GM21717 (cell line): ENCODE measurements at regions not wholly inside any gene's neighbourhood (a gene's known extent, or its start where the extent isn't known, plus 50 kb on each side); places are given as distances from the start of the nearest gene placed in this dataset.
"Not testable (repeated sequence)": the region's sequence is repeated elsewhere in the genome, so short reads cannot be mapped to it uniquely, and the experiment has no call there.

Experiments
- ATAC-seq: cut with Tn5 transposase; IDR thresholded peaks from one replicate; pipeline ENCODE4 v1.9.1; 2021; ENCODE audit warnings: mild to moderate bottlenecking, moderate library complexity; ENCODE audit not compliant: unreplicated experiment

DNA sequence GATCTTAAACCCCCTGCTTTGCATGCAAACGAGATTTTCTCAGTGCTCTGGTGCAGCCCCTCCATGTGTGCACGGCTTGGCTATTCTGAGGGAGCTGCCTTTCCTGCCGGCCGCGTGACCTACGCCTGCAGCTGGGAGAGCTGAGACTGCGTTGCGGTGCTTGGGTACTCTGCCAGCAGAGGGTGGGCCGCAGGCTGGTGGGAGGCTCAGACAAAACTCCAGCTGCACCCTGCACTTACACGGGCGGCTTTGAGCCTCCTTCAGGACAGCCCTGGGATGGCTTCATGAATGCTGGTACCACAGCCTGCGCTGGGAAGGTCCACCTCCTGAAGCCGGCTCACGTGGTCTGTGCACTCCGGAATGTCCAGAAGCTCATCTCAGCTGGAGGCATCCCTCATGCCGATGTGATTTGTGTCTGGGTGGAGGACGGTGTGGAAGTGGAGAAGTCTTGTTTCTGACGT lies 223.7 kb downstream of the DLL1 start:
- no peak for ATAC-seq

DNA sequence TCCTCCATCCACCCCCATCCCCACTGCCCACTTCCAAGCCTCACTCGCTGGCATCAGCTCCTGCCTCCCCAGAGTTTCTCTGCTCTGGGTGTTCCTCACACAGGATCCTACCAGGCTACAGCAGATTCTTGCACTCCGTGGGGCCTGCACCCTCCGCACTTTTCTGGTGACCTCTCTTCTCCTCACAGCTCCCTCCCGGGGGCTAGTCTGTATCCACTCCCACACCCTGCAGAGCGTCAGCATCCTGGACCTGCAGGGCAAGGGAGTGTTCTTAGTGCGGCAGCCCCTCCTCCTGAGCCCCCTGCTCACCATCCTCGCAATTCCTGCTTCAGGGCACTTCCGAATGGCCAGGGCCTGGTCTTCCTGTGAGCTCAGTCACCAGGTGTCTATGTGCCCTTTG lies 224.2 kb downstream of the DLL1 start:
- ATAC-seq, result no peak

DNA sequence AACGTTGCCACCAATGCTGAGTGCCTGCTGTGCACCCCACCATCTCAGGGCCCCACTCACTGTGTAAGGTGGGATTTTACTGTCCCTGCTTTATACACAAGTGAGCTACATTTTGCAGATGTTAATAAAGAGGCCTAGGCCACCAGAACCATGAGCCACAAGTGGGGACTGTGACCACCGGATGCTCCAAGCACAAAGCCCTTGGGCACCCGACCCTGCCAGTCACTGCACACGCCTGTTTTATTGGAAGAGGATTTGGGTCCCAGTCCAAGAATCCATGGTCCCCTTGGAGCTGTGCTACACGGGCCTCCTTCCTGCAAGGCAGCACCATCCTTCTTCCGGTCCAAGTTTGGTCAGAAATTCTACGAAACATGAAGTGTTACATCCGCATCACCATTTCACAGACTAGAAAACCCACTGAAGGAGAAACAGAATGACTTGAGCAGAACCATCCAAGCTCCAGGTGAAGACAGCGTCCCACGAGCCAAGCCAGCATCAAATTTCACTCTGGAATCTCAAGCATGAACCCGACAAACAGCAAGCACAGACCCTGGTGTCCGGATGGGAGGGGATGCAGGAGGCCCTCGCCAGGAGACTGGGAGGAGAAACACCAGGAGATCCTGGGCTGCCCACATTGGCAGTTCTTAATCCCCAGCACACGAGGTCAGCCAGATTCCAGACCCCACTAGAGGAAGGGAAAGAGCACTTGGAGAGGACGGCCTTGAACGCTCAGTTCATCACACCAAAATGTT lies 226.9 kb downstream of the DLL1 start:
- no peak for ATAC-seq

DNA sequence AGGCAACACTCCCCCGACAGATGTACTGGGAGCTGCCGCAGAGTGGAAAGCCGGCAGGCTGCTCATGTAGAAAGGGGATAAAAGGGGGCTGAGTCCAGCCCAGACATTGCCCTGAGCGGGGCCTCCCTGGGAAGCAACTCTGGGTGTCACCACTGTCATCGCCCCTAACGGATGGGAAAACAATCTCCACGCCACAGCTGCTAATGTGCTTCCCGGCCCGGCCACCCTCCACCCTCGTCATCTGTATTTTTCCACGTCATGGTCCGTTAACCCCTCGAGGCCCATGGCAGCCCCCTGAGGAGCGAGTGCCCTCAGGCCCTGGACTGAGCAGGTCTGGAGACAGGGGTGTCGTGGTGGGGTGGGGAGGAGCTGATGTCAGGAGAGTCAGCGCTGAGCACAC lies 227.4 kb downstream of the DLL1 start:
- ATAC-seq, result no peak

DNA sequence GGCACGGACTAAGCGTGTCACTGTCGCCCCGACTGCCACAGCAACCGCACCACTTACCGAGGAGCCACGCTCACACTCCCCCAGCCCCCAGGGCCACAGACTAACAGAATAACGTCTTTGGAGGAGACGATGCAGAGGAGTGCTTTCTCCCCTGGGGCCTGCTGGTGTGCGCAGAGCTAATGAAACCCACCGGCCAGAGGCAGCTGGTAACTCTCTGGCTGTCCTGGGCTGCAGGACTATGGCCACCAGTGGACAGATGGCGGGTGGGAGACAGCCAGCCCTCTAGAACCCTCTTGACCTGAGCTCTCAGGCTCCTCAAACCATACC lies 228.0 kb downstream of the DLL1 start:
- ATAC-seq, result no peak

DNA sequence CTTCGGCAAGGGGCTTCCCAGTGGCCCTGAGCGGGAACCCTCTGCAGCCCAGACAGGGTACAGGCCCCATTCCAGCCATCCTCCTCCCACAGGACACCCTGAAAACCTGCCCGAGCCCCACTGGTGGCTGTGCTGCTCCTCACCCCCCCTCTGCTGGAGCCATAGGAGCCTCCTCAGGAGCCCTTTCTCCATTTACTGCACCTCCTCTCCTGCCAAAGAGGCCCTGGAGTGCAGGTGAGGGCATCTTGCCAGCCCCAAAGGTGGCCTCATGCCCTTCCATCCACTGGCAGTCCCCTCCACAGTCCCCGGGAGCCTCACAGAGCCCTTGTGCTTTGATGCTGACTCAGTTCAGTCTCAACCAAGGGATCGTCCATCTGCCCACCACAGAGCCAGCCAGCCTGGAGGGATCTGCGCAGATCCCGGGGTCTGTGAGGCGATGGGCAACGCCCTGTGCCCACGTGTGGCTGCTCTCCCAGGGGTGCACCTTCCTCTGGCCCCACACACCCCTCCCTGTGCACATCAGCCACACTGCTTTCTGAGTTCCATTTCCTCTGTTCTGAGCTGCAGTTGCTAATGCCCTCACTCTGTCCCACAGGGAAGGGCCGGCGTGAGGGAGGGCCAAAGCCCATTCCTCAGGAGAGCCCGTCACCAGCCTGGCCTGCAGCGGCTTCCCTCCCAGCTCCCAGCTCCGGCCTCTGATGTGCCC lies 228.5 kb downstream of the DLL1 start:
- ATAC-seq, result no peak

DNA sequence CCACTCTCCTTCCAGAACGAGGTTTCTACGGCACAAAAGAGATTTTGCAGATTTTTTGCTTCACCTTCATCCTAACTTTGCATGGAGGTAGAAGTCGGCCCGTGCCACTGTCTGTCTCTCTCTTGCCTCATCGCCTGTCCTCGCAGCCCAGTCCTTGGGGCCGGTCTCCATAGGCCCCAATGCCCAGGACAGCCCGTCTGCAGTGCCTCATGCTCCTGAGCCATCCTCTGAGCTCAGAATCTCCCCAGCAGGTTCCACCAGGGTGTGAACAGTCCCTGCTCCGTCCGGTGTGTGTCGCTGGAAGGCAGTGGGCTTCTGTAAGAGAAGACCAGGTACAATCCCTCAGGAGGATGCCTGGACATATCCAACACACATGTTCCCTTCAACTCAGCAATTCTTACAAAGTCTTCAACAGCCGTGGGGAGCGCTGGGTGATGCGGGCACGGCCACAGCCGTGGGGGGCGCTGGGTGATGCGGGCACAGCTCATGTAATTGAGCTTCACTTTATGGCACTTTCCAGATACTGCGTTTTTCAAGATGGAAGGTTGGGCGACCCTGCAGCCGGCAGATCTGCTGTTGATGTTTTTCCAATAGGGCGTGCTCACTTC lies 231.9 kb downstream of the DLL1 start:
- ATAC-seq, result no peak

DNA sequence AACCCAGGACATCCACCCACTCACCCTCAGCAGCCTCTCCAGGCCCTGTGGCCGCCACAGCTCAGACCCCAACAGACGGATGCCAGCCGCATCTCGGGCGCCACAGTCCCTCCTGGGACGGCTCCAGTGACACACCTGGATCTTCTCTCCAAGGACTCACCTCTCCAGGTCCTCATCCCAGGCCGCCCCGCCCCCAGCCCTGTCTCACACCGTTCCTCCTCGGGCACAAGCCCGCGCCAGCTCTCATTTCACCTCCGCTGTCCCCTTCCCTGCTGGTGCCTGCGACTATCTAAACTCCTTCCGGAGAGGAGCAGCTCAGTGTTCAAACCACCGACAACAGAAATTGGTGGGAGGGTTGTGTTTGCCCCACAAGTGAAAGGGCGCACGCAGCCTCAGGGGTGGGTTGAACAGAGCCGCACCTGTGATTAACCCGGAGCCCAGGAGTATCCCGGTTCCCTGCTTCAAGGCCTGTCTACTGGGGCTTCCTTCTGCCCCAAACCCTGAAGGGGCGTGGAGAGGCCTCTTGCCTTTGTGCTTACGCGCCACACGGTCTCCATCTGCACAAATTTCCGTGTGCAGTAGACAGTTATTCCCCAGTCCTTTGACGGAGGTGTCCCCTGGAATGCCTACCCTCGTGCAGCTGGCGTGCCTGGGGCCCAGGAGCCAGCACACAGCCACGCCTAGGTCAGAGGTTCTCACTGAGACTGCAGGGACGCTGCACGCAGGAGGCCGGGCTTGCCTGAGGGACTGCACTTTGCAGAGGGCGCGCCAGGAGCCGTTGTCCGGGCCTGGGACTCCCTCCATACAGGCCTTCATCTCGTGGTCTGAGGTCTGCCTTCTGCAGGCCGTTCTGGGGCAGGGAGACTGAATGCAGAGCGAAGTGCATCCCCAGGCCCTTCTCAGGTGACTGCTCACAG lies 232.7 kb downstream of the DLL1 start:
- ATAC-seq, result no peak

DNA sequence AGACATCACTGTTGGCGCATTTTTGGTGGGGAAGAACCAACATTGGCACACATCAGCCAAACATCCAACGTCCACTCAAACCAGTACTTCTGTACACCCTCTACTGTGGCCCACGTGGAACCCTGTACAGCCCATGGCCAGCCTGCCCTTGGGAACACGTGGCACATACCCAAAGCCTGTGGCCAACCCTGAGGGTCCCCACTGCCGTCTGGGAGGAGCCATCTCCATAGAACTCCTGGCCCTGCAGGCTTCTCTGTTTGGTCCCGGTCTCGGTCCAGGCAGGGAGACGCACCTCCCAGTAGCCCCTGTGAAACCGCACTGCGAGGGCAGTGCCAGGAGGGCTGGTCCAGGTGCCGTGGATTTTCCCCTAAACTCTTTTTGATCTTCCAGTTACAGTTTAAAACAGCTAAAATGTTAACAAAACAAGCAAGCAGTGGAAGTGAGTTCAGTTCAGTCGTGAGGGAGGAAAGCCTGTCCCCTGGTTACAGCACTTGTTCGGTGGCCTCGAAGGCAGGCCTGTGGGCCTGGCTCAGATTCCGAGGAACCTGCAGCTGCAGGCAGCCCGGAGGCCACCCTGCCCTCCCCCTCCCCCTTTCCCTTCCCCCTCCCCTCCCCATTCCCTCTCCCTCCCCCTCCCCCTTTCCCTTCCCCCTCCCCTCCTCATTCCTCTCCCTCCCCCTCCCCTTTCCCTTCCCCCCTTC lies 233.7 kb downstream of the DLL1 start:
- ATAC-seq, result no peak

DNA sequence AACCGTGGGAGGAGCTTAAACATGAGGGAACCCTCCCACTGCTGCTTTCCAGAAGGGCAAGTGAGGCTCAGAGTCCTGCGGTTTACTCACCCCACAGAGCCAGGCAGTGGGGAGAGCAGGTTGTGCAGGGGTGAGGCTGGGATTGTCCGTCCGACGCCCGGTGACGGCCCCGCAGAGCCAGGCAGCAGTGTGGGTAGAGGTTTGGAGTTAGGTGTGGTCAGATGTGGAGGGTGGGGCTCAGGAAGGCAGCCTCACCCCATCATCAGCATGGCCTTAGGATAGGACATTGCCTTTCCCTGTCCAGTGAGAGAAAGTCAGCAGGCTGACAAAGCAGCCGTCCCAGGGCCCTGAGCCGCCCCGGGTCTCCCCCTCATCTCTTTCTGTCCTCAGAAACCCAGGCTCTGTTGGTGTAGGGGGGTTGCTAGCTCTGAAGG lies 234.6 kb downstream of the DLL1 start:
- no peak for ATAC-seq

DNA sequence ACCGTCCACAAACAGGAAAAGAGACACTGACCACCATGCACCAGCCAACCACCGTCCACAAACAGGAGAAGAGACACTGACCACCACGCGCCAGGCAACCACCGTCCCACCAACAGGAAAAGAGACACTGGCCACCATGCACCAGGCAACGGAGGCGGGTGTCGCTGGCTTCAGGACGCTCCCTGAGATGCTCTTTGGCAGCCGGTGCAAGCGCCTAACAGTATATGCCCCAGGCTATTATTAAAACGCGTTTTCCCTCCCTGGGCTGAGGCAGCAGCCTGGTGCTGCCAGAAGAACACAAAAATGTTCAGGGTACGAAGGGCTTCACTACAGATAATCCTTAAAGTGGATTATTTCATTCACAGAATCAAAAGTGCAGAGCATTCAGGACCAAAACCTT lies 235.1 kb downstream of the DLL1 start:
- ATAC-seq, result not testable (repeated sequence)

DNA sequence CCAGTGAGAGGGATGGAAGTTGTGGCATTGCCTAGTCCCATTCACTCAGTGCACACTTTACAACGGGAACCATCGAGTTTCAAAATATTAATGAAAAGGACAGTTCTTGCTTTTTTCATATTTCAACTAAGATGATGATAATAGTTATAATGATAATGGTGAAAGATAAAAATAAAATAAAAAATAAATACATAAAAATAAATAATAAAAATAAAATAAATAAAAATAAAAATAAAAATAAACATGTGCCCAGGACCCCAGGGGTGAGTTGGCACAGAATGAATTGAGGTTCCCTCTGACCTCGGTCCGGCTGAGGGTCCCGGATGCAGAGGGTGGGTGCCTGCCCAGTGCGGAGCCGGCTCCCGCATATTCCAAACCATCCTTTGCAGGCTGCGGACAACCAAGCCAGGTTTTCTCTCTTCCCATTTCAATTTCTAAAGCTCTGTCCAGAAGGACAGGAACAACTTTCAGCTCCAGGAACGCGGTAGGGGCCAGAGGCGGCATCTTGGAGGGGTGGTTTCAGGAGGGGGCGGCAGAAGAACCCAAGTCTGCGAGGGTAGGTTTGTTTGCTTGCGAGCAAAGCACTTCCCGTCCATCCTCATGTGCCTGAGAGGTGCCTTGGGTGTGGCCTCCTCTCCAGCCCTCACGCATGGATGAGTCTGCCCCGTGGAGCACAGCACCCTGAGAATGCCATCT lies 236.8 kb downstream of the DLL1 start:
- ATAC-seq, result no peak

DNA sequence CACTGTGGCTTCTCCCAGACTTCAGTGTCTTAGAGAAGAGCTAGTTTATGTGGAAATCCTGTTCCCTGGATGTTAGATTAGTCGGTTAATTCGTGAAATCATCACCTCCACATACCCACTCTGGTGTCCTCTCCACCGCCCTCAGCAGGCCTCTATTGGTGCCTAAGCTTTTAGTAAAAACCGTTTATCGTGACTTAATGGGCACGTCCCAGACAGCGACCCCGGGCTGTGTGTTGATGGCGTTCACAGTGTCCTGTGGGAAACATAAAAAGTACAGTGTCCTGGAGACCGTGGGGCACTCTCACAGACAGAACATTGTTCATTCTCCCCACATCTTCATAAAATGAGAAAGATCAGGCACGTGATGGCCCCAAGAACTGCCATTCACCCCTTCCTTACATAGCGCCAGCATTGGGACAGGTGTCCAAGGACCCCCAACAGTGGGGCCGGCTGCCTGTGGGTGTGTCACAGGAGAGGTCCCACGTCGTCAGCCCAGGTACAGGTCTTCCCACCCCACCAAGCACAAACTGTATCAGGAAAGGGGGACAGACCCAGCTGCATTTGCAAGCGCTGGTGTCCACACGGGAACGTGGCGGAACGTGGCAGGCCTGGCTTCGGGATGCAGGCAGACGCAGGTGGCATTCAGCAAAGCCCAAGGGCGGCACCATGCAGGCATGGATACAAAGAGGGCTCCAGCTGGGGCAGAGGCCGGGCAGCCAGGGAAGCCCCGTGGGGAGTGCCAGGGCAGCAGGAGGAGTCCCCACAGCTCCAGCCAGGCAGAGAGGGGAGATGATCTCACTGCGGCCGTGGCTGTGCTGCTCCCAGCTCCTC lies 237.7 kb downstream of the DLL1 start:
- ATAC-seq, result no peak

DNA sequence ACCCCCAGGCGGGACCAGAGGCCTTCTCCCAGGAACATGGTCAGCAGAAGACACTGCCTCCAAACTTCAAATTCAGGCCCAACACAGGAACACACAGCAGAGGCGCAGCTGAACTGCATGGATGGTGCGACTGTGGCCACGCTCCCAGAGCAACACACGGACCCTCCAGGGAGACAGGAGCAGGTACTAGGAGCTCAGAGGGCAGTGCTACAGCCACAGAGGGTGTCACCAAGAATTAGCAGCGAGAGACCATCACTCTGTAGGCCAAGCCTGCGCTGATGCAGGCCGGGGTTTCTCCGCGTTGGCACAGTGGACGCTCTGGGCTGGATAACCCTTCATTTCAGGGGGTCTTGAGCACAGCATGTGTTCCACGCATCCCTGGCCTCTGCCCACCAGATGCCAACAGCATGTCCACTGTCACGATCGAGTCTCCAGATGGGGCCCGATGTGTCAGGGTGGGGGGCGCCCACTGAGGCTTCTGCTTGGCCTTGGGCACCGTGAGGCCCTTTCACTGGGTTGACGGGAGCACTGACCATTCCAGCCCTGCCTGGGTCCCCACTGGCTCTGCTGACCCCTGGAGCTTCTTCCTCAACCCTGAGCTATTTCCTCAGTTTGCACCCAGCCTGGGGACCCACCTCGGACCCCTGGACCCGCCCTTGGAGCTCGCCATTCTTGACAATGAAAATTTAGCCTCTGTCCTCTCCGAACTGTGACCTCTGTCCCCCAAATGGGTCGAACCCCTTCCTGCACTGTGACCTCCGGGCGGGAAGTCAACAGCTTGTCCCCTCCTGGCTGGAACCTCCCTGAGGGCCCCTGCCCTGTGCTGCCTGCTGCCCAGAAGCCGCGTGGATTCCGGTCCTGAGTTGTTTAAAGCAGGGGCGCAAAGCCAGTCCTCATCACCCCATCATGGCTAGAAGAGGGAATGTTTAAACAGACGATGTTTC lies 239.4 kb downstream of the DLL1 start:
- ATAC-seq, result no peak

DNA sequence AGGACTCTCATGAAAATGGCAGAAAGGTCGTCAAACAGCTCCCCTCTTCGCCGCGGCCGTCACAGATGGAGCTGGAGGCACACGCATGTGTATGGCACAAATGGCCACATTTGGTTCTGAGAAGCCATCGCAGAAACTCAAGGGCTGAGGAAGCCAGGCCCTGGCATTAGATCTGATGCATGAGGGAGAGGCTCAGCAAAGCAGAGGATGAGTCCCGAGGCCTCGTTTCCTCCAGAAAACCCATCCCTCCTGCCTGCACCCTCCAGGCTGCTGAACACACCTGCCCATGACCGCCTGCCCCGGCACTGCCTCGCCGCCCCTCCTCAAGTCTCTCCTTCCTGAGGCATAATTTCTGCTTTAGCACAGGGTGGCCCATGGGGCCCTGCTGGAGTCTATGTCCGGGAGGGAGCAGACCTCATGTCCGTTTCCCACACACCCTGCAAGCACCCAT lies 240.3 kb downstream of the DLL1 start:
- ATAC-seq, result no peak

DNA sequence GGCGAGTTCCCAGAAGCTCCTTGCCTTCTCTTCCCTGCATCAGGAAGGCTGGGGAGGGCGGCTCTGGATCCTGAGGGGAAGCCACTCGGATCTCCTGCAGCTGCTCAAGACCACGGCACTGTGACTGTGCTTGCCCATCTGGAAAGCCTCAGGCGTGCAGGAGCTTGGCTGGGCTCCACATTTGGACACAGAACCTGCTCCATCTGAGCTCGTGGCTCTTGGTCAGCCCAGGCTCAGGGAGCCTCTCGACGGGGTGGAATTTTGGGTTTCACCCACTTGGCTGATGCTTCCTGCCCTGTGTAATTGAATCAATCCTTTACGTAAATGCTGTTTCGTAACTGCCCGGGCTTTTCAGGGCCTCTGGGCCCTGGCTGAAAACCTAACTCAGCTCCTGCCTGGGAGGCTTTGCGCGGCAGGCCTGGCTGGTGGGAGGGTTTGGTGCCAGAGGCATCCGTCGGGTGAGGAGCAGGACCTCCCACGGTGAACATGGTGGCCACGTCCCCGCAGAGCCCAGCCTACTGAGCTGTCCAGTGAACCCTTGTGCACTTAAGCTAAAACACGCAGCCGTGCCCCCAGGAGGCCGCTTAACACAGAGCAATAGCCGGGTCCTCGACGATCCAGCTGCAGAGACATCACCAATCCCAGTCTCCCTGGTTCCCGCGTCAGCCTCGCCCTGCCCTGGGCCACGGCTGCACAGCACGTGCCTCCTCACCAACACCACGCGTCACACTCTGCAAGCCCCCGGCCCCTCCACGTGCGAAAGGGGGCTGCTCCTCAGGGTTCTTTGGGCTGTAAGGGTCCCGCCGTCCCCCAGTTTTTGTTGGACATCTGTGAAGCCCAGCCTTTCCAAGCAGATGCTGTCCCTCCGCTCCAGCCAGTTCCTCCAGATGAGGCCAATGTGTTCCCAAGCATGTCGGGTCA lies 241.0 kb downstream of the DLL1 start:
- ATAC-seq, result no peak
